MM.1S (cell line): ENCODE measurements at regions not wholly inside any gene's neighbourhood (a gene's known extent, or its start where the extent isn't known, plus 50 kb on each side); places are given as distances from the start of the nearest gene placed in this dataset.

ENCODE experiments used
- EZH2phosphoT487 ChIP-seq: fragments of 300-600 bp; sonication (generic); IDR thresholded peaks from 2 replicates; pipeline ENCODE4 v1.6.1; 2018; ENCODE audit warnings: antibody characterized with exemption, low read length
- TF ChIP-seq, protein P1 (sequence below): fragments of 300-600 bp; sonication (generic); IDR thresholded peaks from 2 replicates; pipeline ENCODE4 v1.5.1; 2016; ENCODE audit warnings: antibody characterized with exemption, low read length, mixed read lengths

- TF ChIP-seq, protein P1, sequence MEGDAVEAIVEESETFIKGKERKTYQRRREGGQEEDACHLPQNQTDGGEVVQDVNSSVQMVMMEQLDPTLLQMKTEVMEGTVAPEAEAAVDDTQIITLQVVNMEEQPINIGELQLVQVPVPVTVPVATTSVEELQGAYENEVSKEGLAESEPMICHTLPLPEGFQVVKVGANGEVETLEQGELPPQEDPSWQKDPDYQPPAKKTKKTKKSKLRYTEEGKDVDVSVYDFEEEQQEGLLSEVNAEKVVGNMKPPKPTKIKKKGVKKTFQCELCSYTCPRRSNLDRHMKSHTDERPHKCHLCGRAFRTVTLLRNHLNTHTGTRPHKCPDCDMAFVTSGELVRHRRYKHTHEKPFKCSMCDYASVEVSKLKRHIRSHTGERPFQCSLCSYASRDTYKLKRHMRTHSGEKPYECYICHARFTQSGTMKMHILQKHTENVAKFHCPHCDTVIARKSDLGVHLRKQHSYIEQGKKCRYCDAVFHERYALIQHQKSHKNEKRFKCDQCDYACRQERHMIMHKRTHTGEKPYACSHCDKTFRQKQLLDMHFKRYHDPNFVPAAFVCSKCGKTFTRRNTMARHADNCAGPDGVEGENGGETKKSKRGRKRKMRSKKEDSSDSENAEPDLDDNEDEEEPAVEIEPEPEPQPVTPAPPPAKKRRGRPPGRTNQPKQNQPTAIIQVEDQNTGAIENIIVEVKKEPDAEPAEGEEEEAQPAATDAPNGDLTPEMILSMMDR: no peak
- TF ChIP-seq EZH2phosphoT487: no peak
These were observed 781.6 kb downstream of the ETS1 start for GRCh38 chr11:127805771-127806170.
